Tibial artery (tissue), 4 donors: ENCODE measurements at regions not wholly inside any gene's neighbourhood (a gene's known extent, or its start where the extent isn't known, plus 50 kb on each side); places are given as distances from the start of the nearest gene placed in this dataset.
"Not testable (repeated sequence)": the region's sequence is repeated elsewhere in the genome, so short reads cannot be mapped to it uniquely, and the experiment has no call there.

Experiments
- DNase-seq, 2 donors: peaks; one replicate each; pipeline ENCODE4 v3.0.0-alpha.2; 2019
- H3K27ac ChIP-seq, 2 donors: fragments of 200-600 bp; sonication (generic) in 1 of 2; 1 replicate in 1 of 2; 2 replicates in 1 of 2; pipeline ENCODE4 v1.5.1; 2018 to 2019; ENCODE audit warnings: mild to moderate bottlenecking in 1 of 2
- H3K27me3 ChIP-seq, 2 donors: fragments of 200-600 bp; sonication (generic) in 1 of 2; one replicate each; pipeline versions ENCODE4 v1.5.1 to v1.6.0; 2016 to 2019
- H3K36me3 ChIP-seq, 3 donors: fragments of 200-600 bp; sonication (generic) in 2 of 3; one replicate each; pipeline ENCODE4 v1.5.1; 2016 to 2019; ENCODE audit warnings: mild to moderate bottlenecking in 2 of 3
- H3K4me1 ChIP-seq, 4 donors: fragments of 200-600 bp; sonication (generic) in 2 of 4; 1 replicate in 3 of 4; 2 replicates in 1 of 4; pipeline ENCODE4 v1.5.1; 2016 to 2019
- H3K4me3 ChIP-seq, 2 donors: fragments of 200-600 bp; sonication (generic) in 1 of 2; 1 replicate in 1 of 2; 2 replicates in 1 of 2; pipeline ENCODE4 v1.5.1; 2018 to 2019; ENCODE audit warnings: mild to moderate bottlenecking in 2 of 2
- H3K9me3 ChIP-seq, 3 donors: fragments of 200-600 bp; sonication (generic) in 1 of 3; one replicate each; pipeline ENCODE4 v1.5.1; 2016 to 2019
- CTCF ChIP-seq, 2 experiments: fragments of 200-600 bp in 1 of 2; fragments of 450-650 bp in 1 of 2; IDR thresholded peaks; one replicate each; pipeline ENCODE4 v1.5.1; 2017 to 2019; ENCODE audit warnings: antibody characterized with exemption in 2 of 2, mild to moderate bottlenecking in 1 of 2, moderate library complexity in 1 of 2
- intact Hi-C: fragments of 100-400 bp; cut with DNase I; formaldehyde crosslinking; loops from one replicate; pipeline ENCODE4 v1.15.0; 2023; ENCODE audit warnings: low total_unique reads

GRCh38 chr5:39618391-39618790, 193.6 kb upstream of the DAB2 start:
- Histone ChIP-seq H3K36me3 (no peaks in the 10 kb centered on the region), H3K27me3 (no peaks in the 10 kb centered on the region), H3K27ac (no peak overlapping the region), H3K4me1 (no peaks in the 10 kb centered on the region), H3K9me3 (no peaks in the 10 kb centered on the region), H3K4me3 (no peak overlapping the region)
- intact Hi-C loops = no loop called here
- TF ChIP-seq CTCF (IDR thresholded peaks at IDR 0.05) = no peak
- no peak for DNase-seq

DNA sequence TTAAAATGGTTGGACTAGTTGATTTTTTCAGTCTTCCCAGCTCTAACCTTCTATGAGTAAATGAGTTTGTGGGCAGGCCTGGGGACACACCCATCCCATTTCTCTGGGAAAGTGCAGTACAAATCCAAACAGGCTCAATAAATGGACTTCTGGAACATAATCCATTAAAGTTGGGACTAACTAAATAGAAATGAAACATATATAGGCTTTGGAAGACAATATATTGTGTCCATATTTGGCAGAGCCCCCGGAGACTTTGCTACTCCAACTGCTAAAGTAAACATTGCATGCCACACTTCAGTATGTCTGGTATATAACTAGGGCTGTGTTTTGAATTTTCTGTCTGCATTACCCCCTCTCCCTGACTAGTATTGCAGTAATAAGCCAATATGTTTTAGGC, 191.4 kb upstream of the DAB2 start:
- Histone ChIP-seq H3K4me3 (no peak overlapping the region), H3K36me3 (no peaks in the 10 kb centered on the region), H3K27ac (no peak overlapping the region), H3K27me3 (no peaks in the 10 kb centered on the region), H3K9me3 (no peaks in the 10 kb centered on the region), H3K4me1 (no peaks in the 10 kb centered on the region)
- TF ChIP-seq CTCF (IDR thresholded peaks at IDR 0.05) = no peak
- intact Hi-C loops = no loop called here
- no peak for DNase-seq

DNA sequence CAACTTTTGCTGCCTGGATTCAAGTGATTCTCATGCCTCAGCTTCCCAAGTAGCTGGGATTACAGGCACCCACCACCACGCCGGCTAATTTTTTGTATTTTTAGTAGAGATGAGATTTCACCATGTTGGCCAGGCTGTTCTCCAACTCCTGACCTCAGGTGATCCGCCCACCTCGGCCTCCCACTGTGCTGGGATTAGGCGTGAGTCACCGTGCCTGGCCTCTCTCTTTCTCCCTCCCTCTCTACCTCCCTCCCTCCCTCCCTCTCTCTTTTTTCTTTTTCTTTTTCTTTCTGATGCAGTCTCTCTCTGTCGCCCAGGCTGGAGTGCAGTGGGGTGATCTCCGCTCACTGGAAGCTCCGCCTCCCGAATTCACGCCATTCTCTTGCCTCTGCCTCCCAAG, 186.3 kb upstream of the DAB2 start:
- H3K4me3 ChIP-seq, H3K27ac ChIP-seq, H3K4me1 ChIP-seq, intact Hi-C loops, H3K36me3 ChIP-seq, H3K9me3 ChIP-seq, DNase-seq, H3K27me3 ChIP-seq: not testable (repeated sequence)

DNA sequence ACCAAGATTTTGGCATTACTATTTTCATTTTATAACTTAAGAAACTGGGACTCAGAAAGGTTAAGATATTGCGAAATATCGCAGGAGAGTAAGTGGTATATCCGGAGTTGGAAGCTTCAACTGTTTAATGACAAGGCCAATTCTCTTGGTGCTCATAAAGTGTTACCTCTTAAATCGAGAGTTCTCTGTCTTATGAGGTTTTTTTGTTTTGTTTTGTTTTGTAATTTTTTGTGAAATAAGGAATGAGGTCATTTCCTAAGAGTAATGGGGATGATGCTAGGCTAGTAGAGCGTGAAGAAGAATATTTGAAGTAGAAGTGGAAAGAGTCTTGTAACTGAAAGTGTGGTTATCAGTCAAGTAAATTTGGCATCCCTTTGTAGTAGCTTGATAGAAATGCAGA, 183.2 kb upstream of the DAB2 start:
- no peaks in the 10 kb centered on the region for H3K36me3 ChIP-seq
- no peaks in the 10 kb centered on the region for H3K4me1 ChIP-seq
- H3K27me3 ChIP-seq = no peaks in the 10 kb centered on the region
- intact Hi-C loops = no loop called here
- no peak for DNase-seq
- H3K4me3 ChIP-seq = no peak overlapping the region
- no peak for TF ChIP-seq CTCF (IDR thresholded peaks at IDR 0.05)
- no peaks in the 10 kb centered on the region for H3K9me3 ChIP-seq
- no peak overlapping the region for H3K27ac ChIP-seq

- H3K4me1 ChIP-seq = no peaks in the 10 kb centered on the region
- H3K4me3 ChIP-seq = no peak overlapping the region
- no peaks in the 10 kb centered on the region for H3K9me3 ChIP-seq
- TF ChIP-seq CTCF (IDR thresholded peaks at IDR 0.05) = no peak
- intact Hi-C loops = no loop called here
- H3K27me3 ChIP-seq = no peaks in the 10 kb centered on the region
- no peaks in the 10 kb centered on the region for H3K36me3 ChIP-seq
- no peak for DNase-seq
- no peak overlapping the region for H3K27ac ChIP-seq
Observed at GRCh38 chr5:39606591-39606990, 181.8 kb upstream of the DAB2 start.

DNA sequence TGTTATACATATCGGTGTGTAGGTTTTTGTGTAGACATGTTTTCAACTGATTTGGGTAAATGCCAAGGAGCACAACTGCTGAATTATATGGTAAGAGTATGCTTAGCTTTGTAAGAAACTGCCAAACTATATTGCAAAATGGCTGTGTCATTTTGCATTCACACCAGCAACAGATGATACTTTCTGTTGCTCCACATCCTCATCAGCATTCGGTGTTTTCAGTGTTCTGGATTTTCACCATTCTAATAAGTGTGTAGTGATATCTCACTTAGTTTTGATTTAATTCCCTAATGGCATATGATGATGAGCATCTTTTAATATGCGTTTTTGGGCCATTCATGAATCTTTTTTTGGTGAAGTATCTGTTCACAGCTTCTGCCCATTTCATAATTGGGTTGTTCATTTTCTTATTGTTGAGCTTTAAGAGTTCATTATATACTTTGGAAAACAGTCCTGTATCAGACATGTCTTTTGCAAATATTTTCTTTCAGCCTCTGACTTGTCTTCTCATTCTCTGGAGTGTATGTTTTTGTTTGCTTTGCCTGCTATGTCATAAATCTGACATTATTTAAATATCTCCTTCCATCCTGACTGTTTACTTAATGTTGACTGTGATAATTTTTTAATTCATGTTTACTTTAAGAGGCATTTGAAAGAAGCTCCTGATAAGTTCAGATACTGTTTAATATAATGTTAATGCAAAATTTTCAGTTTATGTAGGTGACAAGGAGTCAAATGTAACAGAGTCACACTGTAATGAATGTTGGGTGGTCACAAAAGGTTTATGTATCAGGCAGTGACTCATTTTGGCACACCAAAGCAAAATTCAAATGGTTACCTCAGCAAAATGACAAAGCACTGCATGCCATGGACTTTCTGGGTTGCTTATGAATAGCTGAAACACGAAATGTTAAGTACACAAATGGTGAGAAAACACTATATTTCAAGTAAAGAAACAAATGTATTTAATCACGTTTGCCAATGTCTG, 181.1 kb upstream of the DAB2 start:
- Histone ChIP-seq H3K27ac (no peak overlapping the region), H3K4me3 (no peak overlapping the region), H3K36me3 (no peaks in the 10 kb centered on the region), H3K27me3 (no peaks in the 10 kb centered on the region), H3K9me3 (no peaks in the 10 kb centered on the region), H3K4me1 (no peaks in the 10 kb centered on the region)
- intact Hi-C loops = no loop called here
- no peak for DNase-seq
- no peak for TF ChIP-seq CTCF (IDR thresholded peaks at IDR 0.05)
